A673 (cell line): ENCODE measurements at regions not wholly inside any gene's neighbourhood (a gene's known extent, or its start where the extent isn't known, plus 50 kb on each side); places are given as distances from the start of the nearest gene placed in this dataset.

Experiments
- BruUV-seq: library from RNA; stranded (reverse); fragments of 400-500 nt; replicated peaks from 2 replicates; lab custom pipeline; 2021; lab: Mats Ljungman, UMichigan
- CTCF ChIA-PET: fragments of 300-600 bp; sonication (Branson Sonifier 250); formaldehyde crosslinking; loops from one replicate; lab custom pipeline; 2022; ENCODE audit warnings: antibody characterized with exemption; lab: Charles Lee
- POLR2A ChIA-PET: fragments of 300-600 bp; sonication (Branson Sonifier 250); formaldehyde crosslinking; loops from one replicate; lab custom pipeline; 2022; ENCODE audit warnings: antibody characterized with exemption; ENCODE audit not compliant: low non-redundant PET; lab: Charles Lee
- DNase-seq: peaks from one replicate; pipeline ENCODE4 v3.0.0-alpha.2; 2015; ENCODE audit warnings: low spot score
- H3K27ac ChIP-seq: fragments of 200-600 bp; sonication (generic); 2 replicates; pipeline ENCODE4 v1.5.1; 2016; ENCODE audit warnings: mixed run types, low read depth, mild to moderate bottlenecking, mixed read lengths, antibody characterized with exemption, low read length; ENCODE audit not compliant: poor library complexity, severe bottlenecking
- H3K27me3 ChIP-seq: fragments of 200-600 bp; sonication (generic); replicated peaks from 2 replicates; pipeline ENCODE4 v1.6.1; 2017; ENCODE audit warnings: mixed run types, low read depth, mild to moderate bottlenecking, mixed read lengths, antibody characterized with exemption, low read length; ENCODE audit not compliant: insufficient read depth, poor library complexity
- H3K36me3 ChIP-seq: fragments of 200-600 bp; sonication (generic); 2 replicates; pipeline ENCODE4 v1.6.1; 2016; ENCODE audit warnings: mixed run types, mild to moderate bottlenecking, mixed read lengths, antibody characterized with exemption, low read length; ENCODE audit not compliant: insufficient read depth, poor library complexity, severe bottlenecking
- H3K4me1 ChIP-seq: fragments of 200-600 bp; sonication (generic); 2 replicates; pipeline ENCODE4 v1.6.1; 2017; ENCODE audit warnings: mixed run types, mild to moderate bottlenecking, mixed read lengths, antibody characterized with exemption, low read length; ENCODE audit not compliant: insufficient read depth, poor library complexity, severe bottlenecking
- H3K4me3 ChIP-seq: fragments of 200-600 bp; sonication (generic); 2 replicates; pipeline ENCODE4 v1.5.1; 2016; ENCODE audit warnings: low read depth, mixed run types, mild to moderate bottlenecking, mixed read lengths, low read length; ENCODE audit not compliant: poor library complexity, severe bottlenecking
- H3K9me3 ChIP-seq: fragments of 200-600 bp; sonication (generic); 2 replicates; pipeline ENCODE4 v1.6.1; 2016; ENCODE audit warnings: mixed run types, low read depth, mild to moderate bottlenecking, mixed read lengths, antibody characterized with exemption, low read length; ENCODE audit not compliant: poor library complexity, severe bottlenecking
- EZH2 ChIP-seq: fragments of 200-600 bp; sonication (generic); IDR thresholded peaks from 2 replicates; pipeline ENCODE4 v1.6.1; 2017; ENCODE audit warnings: borderline replicate concordance, low read depth, mild to moderate bottlenecking, mixed read lengths, antibody characterized with exemption, low read length; ENCODE audit not compliant: poor library complexity, severe bottlenecking
- intact Hi-C: fragments of 100-400 bp; cut with micrococcal nuclease; formaldehyde crosslinking; loops from one replicate; pipeline ENCODE4 v1.10.0; 2022; ENCODE audit not compliant: unreplicated experiment
- TF ChIP-seq, protein P1 (sequence below): fragments of 300-800, 200-600 bp; sonication (generic); conservative IDR thresholded peaks from 2 replicates; pipeline ENCODE4 v1.5.1; 2017; ENCODE audit warnings: low read depth, mild to moderate bottlenecking, antibody characterized with exemption, low read length, moderate library complexity, mixed read lengths

DNA sequence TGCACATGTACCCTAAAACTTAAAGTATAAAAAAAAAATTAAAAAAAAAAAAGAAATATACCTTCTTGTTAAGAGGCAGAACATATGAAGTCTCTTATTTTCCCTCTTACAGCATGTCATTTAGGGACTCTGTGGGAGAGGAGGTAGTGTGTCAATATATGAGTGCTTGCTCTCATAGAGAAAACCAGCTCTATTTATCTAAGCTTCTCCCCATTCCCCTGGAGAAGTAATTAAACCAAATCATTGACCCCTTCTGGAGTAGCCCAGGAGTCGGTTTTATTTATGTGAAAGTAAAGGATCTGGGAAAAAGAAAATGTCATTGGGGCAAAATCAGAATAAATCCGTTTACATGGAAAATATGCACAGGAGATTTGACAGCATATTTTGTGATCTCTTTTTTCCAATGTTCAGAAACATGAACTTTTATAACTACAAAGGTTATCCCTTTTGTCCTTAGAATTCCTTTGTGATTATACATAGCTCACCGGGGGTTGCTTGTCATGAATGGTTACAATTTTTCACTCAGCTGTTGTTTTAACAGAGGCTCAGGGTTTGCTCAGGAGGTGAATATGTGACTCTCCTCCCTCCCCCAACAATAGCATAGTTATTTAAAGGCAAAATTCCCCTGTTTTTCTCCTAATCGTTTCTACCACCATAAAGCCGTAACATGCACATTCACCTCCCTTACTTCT lies 114.5 kb upstream of the C1orf21 start:
- no peak overlapping the region for H3K27ac ChIP-seq
- no peak for DNase-seq
- no peaks in the 10 kb centered on the region for H3K27me3 ChIP-seq
- intact Hi-C loops, result no loop called here
- no TSS peak for BruUV-seq
- ChIA-PET CTCF (no interaction called here), POLR2A (no interaction called here)
- H3K4me1 ChIP-seq, result no peaks in the 10 kb centered on the region
- no peaks in the 10 kb centered on the region for H3K9me3 ChIP-seq
- TF ChIP-seq, protein P1, sequence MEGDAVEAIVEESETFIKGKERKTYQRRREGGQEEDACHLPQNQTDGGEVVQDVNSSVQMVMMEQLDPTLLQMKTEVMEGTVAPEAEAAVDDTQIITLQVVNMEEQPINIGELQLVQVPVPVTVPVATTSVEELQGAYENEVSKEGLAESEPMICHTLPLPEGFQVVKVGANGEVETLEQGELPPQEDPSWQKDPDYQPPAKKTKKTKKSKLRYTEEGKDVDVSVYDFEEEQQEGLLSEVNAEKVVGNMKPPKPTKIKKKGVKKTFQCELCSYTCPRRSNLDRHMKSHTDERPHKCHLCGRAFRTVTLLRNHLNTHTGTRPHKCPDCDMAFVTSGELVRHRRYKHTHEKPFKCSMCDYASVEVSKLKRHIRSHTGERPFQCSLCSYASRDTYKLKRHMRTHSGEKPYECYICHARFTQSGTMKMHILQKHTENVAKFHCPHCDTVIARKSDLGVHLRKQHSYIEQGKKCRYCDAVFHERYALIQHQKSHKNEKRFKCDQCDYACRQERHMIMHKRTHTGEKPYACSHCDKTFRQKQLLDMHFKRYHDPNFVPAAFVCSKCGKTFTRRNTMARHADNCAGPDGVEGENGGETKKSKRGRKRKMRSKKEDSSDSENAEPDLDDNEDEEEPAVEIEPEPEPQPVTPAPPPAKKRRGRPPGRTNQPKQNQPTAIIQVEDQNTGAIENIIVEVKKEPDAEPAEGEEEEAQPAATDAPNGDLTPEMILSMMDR, result no peak
- no peak for TF ChIP-seq EZH2
- H3K4me3 ChIP-seq, result no peak overlapping the region
- H3K36me3 ChIP-seq, result no peaks in the 10 kb centered on the region

DNA sequence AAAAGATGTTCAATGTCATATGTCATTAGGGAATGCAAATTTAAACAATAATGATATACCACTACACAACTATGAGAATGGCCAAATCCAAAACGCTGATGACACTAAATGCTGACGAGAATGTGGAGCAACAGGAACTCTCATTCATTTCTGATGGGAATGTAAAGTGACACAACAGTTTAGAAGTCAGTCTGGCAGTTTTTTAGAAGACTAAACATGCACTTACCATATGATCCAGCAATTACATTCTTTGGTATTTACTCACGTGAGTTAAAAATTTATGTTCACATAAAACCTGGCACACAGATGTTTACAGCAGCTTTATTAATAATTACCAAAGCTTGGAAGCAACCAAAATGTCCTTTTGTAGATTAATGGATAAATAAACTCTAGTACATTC lies 110.4 kb upstream of the C1orf21 start:
- Histone ChIP-seq H3K4me1 (no peaks in the 10 kb centered on the region), H3K27ac (no peak overlapping the region), H3K4me3 (no peak overlapping the region), H3K27me3 (no peaks in the 10 kb centered on the region), H3K36me3 (no peaks in the 10 kb centered on the region), H3K9me3 (no peaks in the 10 kb centered on the region)
- no peak for DNase-seq
- intact Hi-C loops, result no loop called here
- BruUV-seq, result no TSS peak
- TF ChIP-seq, protein P1, result no peak
- no peak for TF ChIP-seq EZH2
- CTCF ChIA-PET, result no interaction called here
- POLR2A ChIA-PET, result no interaction called here

DNA sequence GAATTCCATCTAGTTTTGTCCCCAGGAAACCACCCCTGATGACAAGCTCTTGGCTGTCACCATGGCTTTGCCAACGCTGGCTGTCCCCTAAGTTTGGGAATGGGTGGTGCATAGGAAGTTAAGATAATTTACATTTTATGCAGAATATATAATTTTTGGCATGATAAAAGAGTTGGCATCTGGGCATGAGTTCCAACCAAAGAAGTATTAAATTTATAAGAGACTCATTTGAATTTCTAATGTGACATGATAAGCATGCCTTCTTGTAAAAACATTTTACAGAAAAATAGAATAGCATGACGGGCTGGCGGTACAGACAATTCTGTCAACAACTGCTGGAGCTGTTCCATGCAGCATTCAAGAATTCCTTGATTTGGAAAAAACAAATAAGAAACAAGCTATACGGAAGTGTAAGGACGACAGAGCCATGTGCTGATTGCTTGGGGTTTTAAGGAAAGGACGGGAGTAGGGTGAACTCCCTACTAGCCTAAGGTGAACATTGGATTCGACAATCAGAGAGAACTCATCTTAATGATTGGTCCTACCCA lies 106.8 kb upstream of the C1orf21 start:
- Histone ChIP-seq H3K27ac (no peak overlapping the region), H3K9me3 (no peaks in the 10 kb centered on the region), H3K4me3 (no peak overlapping the region), H3K36me3 (no peaks in the 10 kb centered on the region), H3K27me3 (no peaks in the 10 kb centered on the region), H3K4me1 (no peaks in the 10 kb centered on the region)
- no peak for TF ChIP-seq EZH2
- TF ChIP-seq, protein P1, result no peak
- ChIA-PET POLR2A (no interaction called here), CTCF (no interaction called here)
- no TSS peak for BruUV-seq
- intact Hi-C loops, result no loop called here
- no peak for DNase-seq
